Breast epithelium (tissue), 3 donors: ENCODE measurements at regions not wholly inside any gene's neighbourhood (a gene's known extent, or its start where the extent isn't known, plus 50 kb on each side); places are given as distances from the start of the nearest gene placed in this dataset.

Experiments
- CTCF ChIP-seq, 3 donors: fragments of 450-650 bp; IDR thresholded peaks; one replicate each; pipeline ENCODE4 v1.5.1; 2016 to 2017; ENCODE audit warnings: antibody characterized with exemption in 3 of 3, mild to moderate bottlenecking in 3 of 3, moderate library complexity in 3 of 3
- POLR2A ChIP-seq: fragments of 450-650 bp; IDR thresholded peaks from one replicate; pipeline ENCODE4 v1.6.1; 2016; ENCODE audit warnings: antibody characterized with exemption, mild to moderate bottlenecking, moderate library complexity
- POLR2AphosphoS5 ChIP-seq, 3 donors: sonication (generic); formaldehyde crosslinking; IDR thresholded peaks; one replicate each; pipeline ENCODE4 v1.6.1; 2017; ENCODE audit warnings: antibody characterized with exemption in 3 of 3

- no peak for TF ChIP-seq CTCF (IDR thresholded peaks at IDR 0.05)
- no peak for TF ChIP-seq POLR2A
- no peak for TF ChIP-seq POLR2AphosphoS5 (IDR thresholded peaks at IDR 0.05)
Observed at GRCh38 chr5:42168091-42168670, 243.1 kb downstream of the FBXO4 start.
